Hippocampal formation (tissue), 2 donors: ENCODE measurements at regions not wholly inside any gene's neighbourhood (a gene's known extent, or its start where the extent isn't known, plus 50 kb on each side); places are given as distances from the start of the nearest gene placed in this dataset.
A peak's percentile ranks its signal among the peaks of the same experiment; 100 is the strongest.

Experiments
- DNase-seq, 2 donors: peaks; one replicate each; lab custom pipeline; 2025; lab: John Stamatoyannopoulos, UW

DNA sequence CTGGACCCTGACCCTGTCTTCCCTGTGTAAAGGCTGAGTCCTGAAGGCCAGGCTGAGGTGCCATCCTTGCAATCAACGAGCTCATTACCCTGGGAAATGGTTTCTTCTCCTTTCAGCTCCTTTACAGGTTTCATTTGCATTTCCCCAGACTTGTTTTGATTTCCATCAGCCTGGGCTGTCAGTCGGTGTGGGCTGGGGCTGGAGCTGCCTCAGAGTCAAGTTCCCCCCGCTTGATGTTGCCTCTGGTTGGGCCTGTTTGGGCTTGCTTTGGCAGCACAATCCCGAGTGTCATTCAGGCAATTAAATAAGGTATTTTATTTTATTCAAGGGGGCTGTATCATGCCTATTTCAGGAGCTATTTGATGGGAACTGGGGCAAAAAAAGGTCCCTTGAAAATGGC, 424.9 kb downstream of the INSC start:
- no peak for DNase-seq

DNA sequence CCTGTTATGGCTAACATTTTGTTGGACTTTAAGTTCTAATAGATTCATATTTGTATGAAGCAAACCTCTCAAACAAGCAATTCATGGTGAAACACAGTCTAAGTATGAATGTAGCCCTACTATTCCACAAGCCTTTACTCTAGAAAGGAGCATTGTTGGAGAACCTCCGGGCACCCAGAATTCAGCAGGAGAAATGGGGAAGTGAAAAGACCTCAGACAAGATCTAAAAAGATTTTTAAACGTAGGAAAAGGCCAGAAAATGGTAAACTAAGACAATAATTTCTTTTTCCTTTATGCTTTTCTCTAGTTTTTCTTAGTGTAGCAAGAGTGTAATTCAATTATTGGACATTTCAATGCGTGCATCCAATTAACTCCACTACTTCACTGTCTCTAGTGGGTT, 426.4 kb downstream of the INSC start:
- no peak for DNase-seq

DNA sequence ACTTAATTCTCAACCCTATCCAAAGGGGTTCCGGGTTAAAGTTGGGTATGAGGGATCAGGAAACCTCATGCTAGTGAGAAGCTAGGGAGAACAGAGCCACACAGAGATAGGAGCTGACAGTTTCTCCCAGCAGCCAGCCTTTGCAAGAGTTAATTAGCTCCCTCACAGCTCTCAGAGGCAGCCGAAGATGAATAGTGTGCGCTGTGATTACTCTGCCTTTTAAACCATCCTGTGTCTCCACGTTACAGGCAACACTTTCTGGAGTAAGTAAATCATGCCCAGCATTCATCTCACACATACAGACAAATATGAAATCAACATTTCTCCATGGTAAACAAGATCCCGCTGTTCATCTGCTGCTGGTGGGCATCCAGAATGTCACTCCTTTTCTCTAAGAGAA, 429.6 kb downstream of the INSC start:
- DNase-seq: no peak

- DNase-seq: no peak
Observed at GRCh38 chr11:15547685-15548084, 433.0 kb downstream of the INSC start.

GRCh38 chr11:15551901-15552851, 437.5 kb downstream of the INSC start:
- no peak for DNase-seq

DNA sequence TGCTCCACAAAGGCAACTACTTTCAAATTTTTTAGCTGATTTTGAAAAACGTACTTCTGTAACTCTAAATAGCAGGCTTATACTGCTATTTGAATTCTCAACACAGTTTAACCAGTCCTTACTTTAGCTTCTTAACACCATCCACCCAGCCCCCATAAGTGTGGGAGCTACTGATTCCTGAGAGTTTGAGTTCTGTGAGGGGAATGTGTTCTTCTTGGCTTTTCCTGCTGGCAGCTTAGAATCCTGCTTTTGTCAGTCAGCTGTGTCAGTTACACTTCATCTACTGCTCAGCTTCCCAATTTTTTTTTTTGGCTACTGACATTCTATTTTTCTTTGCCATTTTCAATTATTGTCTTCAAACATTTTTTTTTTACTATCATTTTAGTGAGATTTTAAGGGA, 440.4 kb downstream of the INSC start:
- no peak for DNase-seq

DNA sequence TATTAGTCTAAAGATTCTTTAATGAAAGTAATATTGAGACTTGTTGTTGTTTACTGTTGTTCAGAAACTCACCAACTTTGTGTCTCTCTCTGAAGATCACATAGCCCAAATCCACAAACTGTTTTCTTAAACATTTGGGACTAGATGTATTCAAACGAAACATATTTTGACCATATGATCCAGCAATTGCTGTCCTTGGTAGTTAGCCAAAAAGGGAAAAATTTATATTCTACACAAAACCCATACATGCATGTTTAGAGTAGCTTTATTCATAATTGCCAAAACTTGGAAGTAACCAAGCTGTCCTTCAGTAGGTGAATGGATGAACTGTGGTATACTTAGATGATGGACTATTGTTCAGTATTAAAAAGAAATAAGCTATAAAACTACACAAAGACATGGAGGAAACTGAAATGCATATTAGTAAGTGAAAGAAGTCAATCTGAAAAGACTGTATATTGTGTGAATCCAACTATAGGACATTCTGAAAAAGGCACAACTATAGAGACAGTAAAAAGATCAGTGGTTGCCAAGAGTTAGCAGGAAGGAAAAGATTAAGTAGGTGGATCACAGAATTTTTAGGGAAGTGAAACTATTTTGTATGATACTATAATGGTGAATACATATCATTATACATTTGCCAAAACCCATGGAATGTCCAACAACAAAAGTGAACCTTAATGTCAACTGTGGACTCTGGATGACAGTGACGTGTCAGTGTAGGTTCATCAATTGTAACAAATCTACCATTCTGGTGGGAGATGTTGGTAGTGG, 442.9 kb downstream of the INSC start:
- no peak for DNase-seq

- DNase-seq: no peak
Observed at GRCh38 chr11:15558513-15559181, 443.9 kb downstream of the INSC start.

DNA sequence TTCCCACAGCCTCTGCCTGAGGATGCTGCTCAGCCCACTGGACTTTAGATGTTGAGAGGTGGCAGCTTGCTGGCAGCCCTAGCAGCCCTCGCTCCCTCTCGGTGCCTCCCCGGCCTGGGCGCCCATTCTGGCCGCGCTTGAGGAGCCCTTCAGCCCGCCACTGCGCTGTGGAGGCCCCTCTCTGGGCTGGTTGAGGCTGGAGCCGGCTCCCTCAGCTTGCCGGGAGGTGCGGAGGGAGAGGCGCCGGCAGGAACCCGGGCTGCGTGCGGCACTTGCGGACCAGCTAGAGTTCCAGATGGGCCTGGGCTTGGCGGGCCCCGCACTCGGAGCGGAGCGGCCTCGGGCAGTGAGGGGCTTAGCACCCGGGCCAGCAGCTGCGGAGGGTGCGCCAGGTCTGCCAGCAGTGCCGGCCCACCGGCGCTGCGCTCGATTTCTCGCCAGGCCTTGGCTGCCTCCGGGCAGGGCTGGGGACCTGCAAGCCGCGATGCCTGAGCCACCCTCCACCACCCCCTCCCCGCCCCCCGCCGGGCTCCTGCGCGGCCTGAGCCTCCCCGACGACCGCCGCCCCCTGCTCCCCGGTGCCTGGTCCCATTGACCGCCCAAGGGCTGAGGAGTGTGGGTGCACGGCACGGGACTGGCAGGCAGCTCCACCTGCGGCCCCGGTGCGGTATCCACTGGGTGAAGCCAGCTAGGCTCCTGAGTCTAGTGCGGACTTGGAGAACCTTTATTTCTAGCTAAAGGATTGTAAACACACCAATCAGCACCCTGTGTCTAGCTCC, 446.2 kb downstream of the INSC start:
- no peak for DNase-seq

GRCh38 chr11:15562230-15562629, 447.5 kb downstream of the INSC start:
- no peak for DNase-seq

- DNase-seq: no peak
Observed at GRCh38 chr11:15563054-15563453, 448.3 kb downstream of the INSC start.

DNA sequence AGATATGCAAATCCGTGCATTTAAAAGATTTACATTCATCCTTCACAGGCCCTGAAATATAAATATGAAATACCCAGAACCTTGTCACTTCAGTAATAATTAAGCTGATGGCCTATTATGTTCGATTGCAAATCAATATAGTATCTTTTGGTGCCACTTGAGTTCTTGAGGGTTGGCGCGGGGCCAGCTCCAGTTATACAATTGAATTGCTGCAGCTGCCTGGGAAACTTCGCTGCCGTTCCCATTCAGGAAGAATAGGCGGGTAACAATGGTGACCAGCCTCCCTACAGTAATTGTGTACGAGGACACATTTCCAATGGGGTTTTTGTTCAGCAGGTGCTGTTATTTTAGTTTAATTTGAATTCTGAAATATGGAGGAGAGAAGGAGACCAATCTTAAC, 451.2 kb downstream of the INSC start:
- no peak for DNase-seq

DNA sequence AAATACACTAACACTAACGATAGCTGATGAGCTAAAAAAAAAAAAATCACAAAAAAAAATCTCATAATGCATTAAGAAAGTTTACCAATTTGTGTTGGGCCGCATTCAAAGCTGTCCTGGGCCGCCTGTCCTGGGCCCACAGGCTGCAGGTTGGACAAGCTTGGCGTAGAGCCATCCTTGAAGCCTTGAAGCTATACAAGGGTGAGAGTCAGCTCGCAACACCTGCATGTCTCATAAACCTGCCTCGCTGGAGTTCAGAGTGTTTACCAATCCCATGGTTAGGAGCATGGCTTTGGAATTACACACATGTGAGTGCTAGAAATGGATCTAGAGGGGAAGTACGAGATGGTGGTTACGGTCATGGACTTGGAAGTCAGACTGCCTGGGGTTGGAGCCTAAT, 453.7 kb downstream of the INSC start:
- no peak for DNase-seq

GRCh38 chr11:15569305-15570025, 454.7 kb downstream of the INSC start:
- peak in 1 of 2 donors; percentile 16 for DNase-seq

DNA sequence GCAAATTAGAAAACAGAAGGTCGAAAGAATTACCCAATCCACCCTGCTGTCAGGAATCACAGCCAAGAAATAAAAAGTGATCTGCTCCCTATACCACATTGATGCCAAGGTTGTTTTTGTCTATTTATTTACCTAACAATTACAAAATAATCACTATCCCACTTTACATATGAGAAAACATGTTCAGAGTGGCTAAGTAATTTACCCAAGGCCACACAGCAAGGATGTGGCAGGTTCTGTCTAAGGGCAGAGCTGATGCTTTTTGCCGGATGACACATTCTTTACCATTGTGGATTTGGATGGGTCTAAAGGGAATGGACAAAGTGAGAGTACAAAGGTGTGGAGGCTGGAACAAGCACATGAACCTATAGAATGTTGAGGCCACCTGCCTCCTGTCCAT, 460.7 kb downstream of the INSC start:
- no peak for DNase-seq

GRCh38 chr11:15576769-15577168, 462.0 kb downstream of the INSC start:
- DNase-seq: no peak

DNA sequence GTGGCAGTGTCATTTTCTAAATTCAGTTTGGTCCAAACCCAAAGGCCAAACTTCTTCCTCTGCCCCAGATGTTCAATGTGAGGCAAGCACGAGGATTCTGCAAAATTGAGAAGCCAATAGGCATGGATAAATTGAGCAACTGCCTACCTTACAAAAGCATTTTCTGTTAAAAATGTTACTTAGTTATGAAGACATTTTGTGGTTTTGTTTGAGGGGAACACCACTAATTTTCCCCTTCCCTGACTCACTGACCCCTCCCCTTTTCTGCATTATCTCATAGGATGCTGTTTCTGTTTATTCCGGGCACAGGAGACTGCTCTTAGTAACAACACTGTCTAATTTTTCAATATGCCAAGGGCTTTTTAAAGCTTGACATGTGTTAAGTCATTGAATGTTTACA, 462.8 kb downstream of the INSC start:
- no peak for DNase-seq

GRCh38 chr11:15579287-15580001, 464.7 kb downstream of the INSC start:
- DNase-seq: no peak

DNA sequence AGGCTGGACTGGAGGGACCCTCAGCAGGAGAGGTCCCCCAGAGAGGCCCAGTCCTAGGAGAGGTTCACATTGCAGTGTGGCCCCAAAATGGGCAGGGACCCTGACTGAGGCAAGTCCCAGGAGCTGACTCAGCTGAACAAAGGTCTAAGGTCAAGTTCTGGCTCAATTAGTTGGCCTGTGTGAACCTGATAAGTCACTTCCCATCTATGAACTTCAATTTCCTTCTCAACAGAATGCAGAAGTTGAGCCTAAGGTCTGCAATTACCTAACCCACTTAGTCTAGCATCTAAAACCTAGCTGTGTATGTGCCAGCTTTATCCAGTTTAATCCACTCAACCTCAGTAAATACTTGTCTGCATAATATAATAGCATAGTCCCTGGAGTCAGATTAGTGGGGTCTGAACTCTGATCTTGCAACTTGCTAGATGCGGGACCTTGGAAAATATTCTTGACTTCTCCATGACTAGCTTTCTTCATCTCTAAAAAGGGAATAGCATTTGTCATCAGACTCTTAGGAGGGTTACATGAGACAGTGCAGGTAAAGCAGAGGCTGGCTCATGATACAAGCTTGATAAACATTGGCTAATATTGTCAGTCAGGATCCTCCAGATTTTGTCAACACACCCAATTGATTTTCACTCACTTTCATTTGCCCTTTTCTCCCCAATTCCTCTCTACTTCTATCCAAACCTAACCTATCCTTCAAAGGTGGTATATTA, 465.5 kb downstream of the INSC start:
- no peak for DNase-seq

DNA sequence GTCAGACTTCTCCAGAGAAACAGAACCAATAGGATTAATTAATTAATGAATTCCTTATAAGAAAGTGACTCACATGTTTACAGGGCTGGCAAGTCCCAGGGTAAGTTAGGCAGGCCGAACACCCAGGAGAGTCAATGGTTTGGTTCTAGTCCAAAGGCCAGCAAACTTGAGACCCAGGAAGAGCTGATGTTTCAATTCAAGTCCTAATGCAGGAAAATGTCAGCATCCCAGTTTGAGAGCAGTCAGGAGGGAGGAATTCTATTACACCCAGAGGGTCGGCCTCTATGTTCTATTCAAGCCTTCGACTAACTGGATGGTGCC, 466.0 kb downstream of the INSC start:
- DNase-seq: no peak
